IMR-90 (cell line): ENCODE measurements at regions not wholly inside any gene's neighbourhood (a gene's known extent, or its start where the extent isn't known, plus 50 kb on each side); places are given as distances from the start of the nearest gene placed in this dataset.
"Not testable (repeated sequence)": the region's sequence is repeated elsewhere in the genome, so short reads cannot be mapped to it uniquely, and the experiment has no call there.

ENCODE experiments used
- ATAC-seq: fragments of 200-7000 bp; cut with Tn5 transposase; 2 replicates; pipeline ENCODE4 v1.9.1; 2020; ENCODE audit warnings: low read depth, mild to moderate bottlenecking, moderate library complexity
- BruUV-seq: library from RNA; stranded (reverse); fragments of 400-500 nt; replicated peaks from 2 replicates; lab custom pipeline; 2021; lab: Mats Ljungman, UMichigan
- CTCF ChIA-PET: fragments of 300-600 bp; formaldehyde crosslinking; extraction: SDS; loops from one replicate; lab custom pipeline; 2021; ENCODE audit warnings: antibody characterized with exemption; lab: Yijun Ruan, JAX
- POLR2A ChIA-PET: fragments of 300-600 bp; sonication (Branson Sonifier 250); formaldehyde crosslinking; loops from one replicate; lab custom pipeline; 2022; ENCODE audit warnings: antibody characterized with exemption; ENCODE audit not compliant: unreplicated experiment; lab: Charles Lee
- DNase-seq: peaks from one replicate; pipeline ENCODE4 v3.0.0; 2013
- H2AFZ ChIP-seq: replicated peaks from 2 replicates; pipeline ENCODE3; 2013; ENCODE audit warnings: low read length, mild to moderate bottlenecking; ENCODE audit not compliant: poor library complexity
- H2AK5ac ChIP-seq: 2 replicates; pipeline ENCODE4 v1.6.1; 2013; ENCODE audit warnings: low read depth, low read length, inconsistent platforms
- H2AK9ac ChIP-seq: replicated peaks from 2 replicates; pipeline ENCODE3; 2013; ENCODE audit warnings: mild to moderate bottlenecking, low read depth, low read length, moderate library complexity; ENCODE audit not compliant: poor library complexity
- H2BK120ac ChIP-seq: 2 replicates; pipeline ENCODE4 v1.6.1; 2013; ENCODE audit warnings: low read depth, low read length, inconsistent platforms
- H2BK15ac ChIP-seq: 3 replicates; pipeline ENCODE4 v1.6.1; 2013; ENCODE audit warnings: low read depth, low read length, inconsistent platforms
- H2BK20ac ChIP-seq: 2 replicates; pipeline ENCODE4 v1.6.1; 2013; ENCODE audit warnings: low read depth, mild to moderate bottlenecking, inconsistent platforms, low read length, moderate library complexity
- H2BK5ac ChIP-seq: 2 replicates; pipeline ENCODE4 v1.6.1; 2013; ENCODE audit warnings: mild to moderate bottlenecking, low read depth, low read length, inconsistent platforms; ENCODE audit not compliant: poor library complexity, severe bottlenecking
- H3K14ac ChIP-seq: replicated peaks from 2 replicates; pipeline ENCODE4 v1.6.1; 2013; ENCODE audit warnings: low read depth, low read length, inconsistent platforms
- H3K18ac ChIP-seq: 2 replicates; pipeline ENCODE4 v1.6.1; 2013; ENCODE audit warnings: low read depth, low read length, control low read depth
- H3K23ac ChIP-seq: 2 replicates; pipeline ENCODE4 v1.6.1; 2013; ENCODE audit warnings: low read depth, low read length, inconsistent platforms
- H3K27ac ChIP-seq: 2 replicates; pipeline ENCODE4 v1.5.1; 2013; ENCODE audit warnings: mild to moderate bottlenecking, control low read depth, low read length; ENCODE audit not compliant: insufficient read depth
- H3K27me3 ChIP-seq: 2 replicates; pipeline ENCODE4 v1.6.1; 2013; ENCODE audit warnings: low read length; ENCODE audit not compliant: control insufficient read depth, insufficient read depth
- H3K36me3 ChIP-seq: 2 replicates; pipeline ENCODE4 v1.6.1; 2013; ENCODE audit warnings: low read length, mixed read lengths; ENCODE audit not compliant: control insufficient read depth, insufficient read depth
- H3K4ac ChIP-seq: 2 replicates; pipeline ENCODE4 v1.6.1; 2013; ENCODE audit warnings: low read depth, low read length, inconsistent platforms
- H3K4me1 ChIP-seq: 2 replicates; pipeline ENCODE4 v1.6.1; 2013; ENCODE audit warnings: low read length, mixed read lengths; ENCODE audit not compliant: control insufficient read depth, insufficient read depth
- H3K4me2 ChIP-seq: 2 replicates; pipeline ENCODE4 v1.6.1; 2013; ENCODE audit warnings: low read depth, mild to moderate bottlenecking, control low read depth, low read length, moderate library complexity
- H3K4me3 ChIP-seq: 2 replicates; pipeline ENCODE4 v1.5.1; 2013; ENCODE audit warnings: low read depth, mild to moderate bottlenecking, control low read depth, low read length, moderate library complexity; ENCODE audit not compliant: insufficient read depth
- H3K56ac ChIP-seq: 2 replicates; pipeline ENCODE4 v1.6.1; 2013; ENCODE audit warnings: low read length, inconsistent platforms; ENCODE audit not compliant: insufficient read depth; ENCODE audit errors: extremely low read depth
- H3K79me1 ChIP-seq, 2 experiments: 2 replicates each; pipeline ENCODE4 v1.6.1; 2013; ENCODE audit warnings: low read length in 2 of 2, inconsistent platforms in 1 of 2, low read depth in 1 of 2
- H3K9ac ChIP-seq: 2 replicates; pipeline ENCODE4 v1.6.1; 2013; ENCODE audit warnings: low read depth, low read length, control low read depth
- H3K9me1 ChIP-seq: 2 replicates; pipeline ENCODE4 v1.6.1; 2013; ENCODE audit warnings: low read length, inconsistent platforms; ENCODE audit not compliant: insufficient read depth
- H3K9me3 ChIP-seq: 2 replicates; pipeline ENCODE4 v1.6.1; 2013; ENCODE audit warnings: low read length; ENCODE audit not compliant: control insufficient read depth, insufficient read depth
- H4K20me1 ChIP-seq: 2 replicates; pipeline ENCODE4 v1.6.1; 2013; ENCODE audit warnings: low read length, inconsistent platforms; ENCODE audit not compliant: insufficient read depth
- H4K5ac ChIP-seq: 2 replicates; pipeline ENCODE4 v1.6.1; 2013; ENCODE audit warnings: mild to moderate bottlenecking, low read depth, low read length, control low read depth
- H4K8ac ChIP-seq, 2 experiments: 2 replicates each; pipeline ENCODE4 v1.6.1; 2013; ENCODE audit warnings: low read depth in 2 of 2, low read length in 2 of 2, control low read depth in 1 of 2, inconsistent platforms in 1 of 2
- H4K91ac ChIP-seq: 2 replicates; pipeline ENCODE4 v1.6.1; 2013; ENCODE audit warnings: low read depth, low read length, inconsistent platforms; ENCODE audit not compliant: insufficient read depth
- WGBS, 2 experiments: methylation state at CpG; one replicate each; pipeline versions ENCODE4 v1.1.5 to v1.1.7; 2013; ENCODE audit warnings: missing lambda C conversion rate in 2 of 2; ENCODE audit not compliant: insufficient read length in 1 of 2; ENCODE audit errors: extremely low coverage in 2 of 2; 5-methylcytosine and 5-hydroxymethylcytosine counted together
- dilution Hi-C: fragments of 300-500 bp; cut with HindIII; formaldehyde crosslinking; loops from one replicate; pipeline ENCODE4 v1.14.3; 2018; ENCODE audit warnings: low sequenced_read_pairs; ENCODE audit not compliant: unreplicated experiment
- in situ Hi-C: fragments of 300-500 bp; cut with MboI; formaldehyde crosslinking; loops from 3 replicates; pipeline ENCODE4 v1.14.3; 2019; ENCODE audit warnings: low sequenced_read_pairs, inconsistent platforms, mixed read lengths
- intact Hi-C: fragments of 100-400 bp; cut with micrococcal nuclease; formaldehyde crosslinking; loops from 2 replicates; pipeline ENCODE4 v1.10.0; 2022

DNA sequence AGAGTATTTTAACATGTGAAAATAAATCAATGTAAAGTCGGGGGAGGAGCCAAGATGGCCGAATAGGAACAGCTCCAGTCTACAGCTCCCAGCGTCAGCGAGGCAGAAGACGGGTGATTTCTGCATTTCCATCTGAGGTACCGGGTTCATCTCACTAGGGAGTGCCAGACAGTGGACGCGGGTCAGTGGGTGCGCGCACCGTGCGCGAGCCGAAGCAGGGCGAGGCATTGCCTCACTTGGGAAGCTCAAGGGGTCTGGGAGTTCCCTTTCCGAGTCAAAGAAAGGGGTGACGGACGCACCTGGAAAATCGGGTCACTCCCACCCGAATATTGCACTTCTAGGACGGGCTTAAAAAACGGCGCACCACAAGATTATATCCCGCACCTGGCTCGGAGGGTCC, 208.4 kb upstream of the LRTM1 start:
- H3K36me3 ChIP-seq, H4K8ac ChIP-seq, H3K9me3 ChIP-seq, H4K5ac ChIP-seq, H3K18ac ChIP-seq, H2AK5ac ChIP-seq, H2BK120ac ChIP-seq, H2BK15ac ChIP-seq, H4K91ac ChIP-seq, H3K4me3 ChIP-seq, H3K9me1 ChIP-seq, H3K4me1 ChIP-seq, H3K4me2 ChIP-seq, POLR2A ChIA-PET, DNase-seq, H2BK20ac ChIP-seq, dilution Hi-C loops, H2AFZ ChIP-seq, H2AK9ac ChIP-seq, intact Hi-C loops, H3K79me1 ChIP-seq, H4K20me1 ChIP-seq, in situ Hi-C loops, H3K9ac ChIP-seq, ATAC-seq, H3K27ac ChIP-seq, H3K56ac ChIP-seq, H3K14ac ChIP-seq, BruUV-seq, H2BK5ac ChIP-seq, CTCF ChIA-PET, H3K4ac ChIP-seq, H3K27me3 ChIP-seq, H3K23ac ChIP-seq: not testable (repeated sequence)
- 98% methylated on average over 8 of the region's 25 CpGs; no CpG with 5 or more reads in 1 of the 2 experiments for WGBS, 2 experiments
